DOHH2 (cell line): ENCODE measurements at regions not wholly inside any gene's neighbourhood (a gene's known extent, or its start where the extent isn't known, plus 50 kb on each side); places are given as distances from the start of the nearest gene placed in this dataset.

Experiments used
- H3F3A ChIP-seq: fragments of 200-600 bp; sonication (generic), shearing (Covaris generic); 2 replicates; pipeline ENCODE4 v1.6.0; 2016; ENCODE audit warnings: antibody characterized with exemption, mild to moderate bottlenecking; ENCODE audit not compliant: control insufficient read depth, insufficient read depth
- H3K27ac ChIP-seq: fragments of 200-600 bp; sonication (generic); 2 replicates; pipeline ENCODE4 v1.5.1; 2014; ENCODE audit warnings: low read depth, mild to moderate bottlenecking, low read length, moderate library complexity
- H3K27me3 ChIP-seq: fragments of 200-600 bp; sonication (generic); 2 replicates; pipeline ENCODE4 v1.6.1; 2014; ENCODE audit warnings: mild to moderate bottlenecking, low read length, mixed read lengths; ENCODE audit not compliant: control insufficient read depth
- H3K36me3 ChIP-seq: fragments of 200-600 bp; sonication (generic); 2 replicates; pipeline ENCODE4 v1.6.1; 2014; ENCODE audit warnings: mild to moderate bottlenecking, low read length, moderate library complexity, mixed read lengths; ENCODE audit not compliant: control insufficient read depth
- H3K4me1 ChIP-seq: fragments of 200-600 bp; sonication (generic); 2 replicates; pipeline ENCODE4 v1.6.1; 2014; ENCODE audit warnings: mild to moderate bottlenecking, low read length, mixed read lengths; ENCODE audit not compliant: control insufficient read depth
- H3K4me2 ChIP-seq: fragments of 200-600 bp; sonication (generic); 2 replicates; pipeline ENCODE4 v1.6.0; 2014; ENCODE audit warnings: mild to moderate bottlenecking, low read length, moderate library complexity
- H3K4me3 ChIP-seq: fragments of 200-600 bp; sonication (generic); 2 replicates; pipeline ENCODE4 v1.5.1; 2014; ENCODE audit warnings: mild to moderate bottlenecking, low read length, mixed read lengths
- H3K79me2 ChIP-seq: fragments of 200-600 bp; sonication (generic); 2 replicates; pipeline ENCODE4 v1.6.1; 2014; ENCODE audit warnings: mild to moderate bottlenecking, low read length, mixed read lengths; ENCODE audit not compliant: control insufficient read depth
- H3K9me2 ChIP-seq: fragments of 200-600 bp; sonication (generic); replicated peaks from 2 replicates; pipeline ENCODE4 v1.6.1; 2014; ENCODE audit warnings: mild to moderate bottlenecking, low read length, mixed read lengths; ENCODE audit not compliant: control insufficient read depth
- H3K9me3 ChIP-seq: fragments of 200-600 bp; sonication (generic); 2 replicates; pipeline ENCODE4 v1.6.1; 2014; ENCODE audit warnings: antibody characterized with exemption, low read length, mixed read lengths; ENCODE audit not compliant: control insufficient read depth, insufficient read depth
- H4K20me1 ChIP-seq: fragments of 200-600 bp; sonication (generic); 2 replicates; pipeline ENCODE4 v1.6.0; 2014; ENCODE audit warnings: low read depth, mild to moderate bottlenecking, antibody characterized with exemption, low read length, moderate library complexity; ENCODE audit not compliant: control insufficient read depth, insufficient read depth
- CTCF ChIP-seq: fragments of 200-600 bp; sonication (generic); IDR thresholded peaks from one replicate; pipeline ENCODE4 v1.5.1; 2014; ENCODE audit warnings: antibody characterized with exemption, mild to moderate bottlenecking, low read depth, low read length; ENCODE audit not compliant: poor library complexity, severe bottlenecking
- EZH2phosphoT487 ChIP-seq: fragments of 200-600 bp; sonication (generic); IDR thresholded peaks from 2 replicates; pipeline ENCODE4 v1.6.1; 2017; ENCODE audit warnings: borderline replicate concordance, mild to moderate bottlenecking, antibody characterized with exemption, low read length, moderate library complexity, mixed read lengths

GRCh38 chr2:144668493-144669110 lies 148.7 kb upstream of the ZEB2 start:
- H3K9me2 ChIP-seq: no peaks in the 10 kb centered on the region
- no peaks in the 10 kb centered on the region for H4K20me1 ChIP-seq
- H3K27me3 ChIP-seq: no peaks in the 10 kb centered on the region
- H3K36me3 ChIP-seq: peaks cover 7% of the 10 kb centered on the region; the same call in 1 of the 2 replicates
- no peaks in the 10 kb centered on the region for H3K79me2 ChIP-seq
- peaks cover 8% of the 10 kb centered on the region; the same call in 1 of the 2 replicates for H3K9me3 ChIP-seq
- no peak overlapping the region for H3K27ac ChIP-seq
- peaks cover 37% of the 10 kb centered on the region for H3K4me1 ChIP-seq
- no peak overlapping the region for H3K4me3 ChIP-seq
- no peak overlapping the region for H3K4me2 ChIP-seq
- TF ChIP-seq CTCF (no peak), EZH2phosphoT487 (no peak)
- no peaks in the 10 kb centered on the region for H3F3A ChIP-seq

GRCh38 chr2:144666032-144666431 lies 146.1 kb upstream of the ZEB2 start:
- peaks cover 29% of the 10 kb centered on the region for H3K4me1 ChIP-seq
- no peak overlapping the region for H3K4me2 ChIP-seq

GRCh38 chr2:144663207-144663606 lies 143.3 kb upstream of the ZEB2 start:
- Histone ChIP-seq H3K27ac (no peak overlapping the region), H3K9me3 (no peaks in the 10 kb centered on the region), H3K27me3 (no peaks in the 10 kb centered on the region), H3K4me1 (peaks cover 5% of the 10 kb centered on the region), H3K9me2 (no peaks in the 10 kb centered on the region), H3K79me2 (no peaks in the 10 kb centered on the region), H3K36me3 (no peaks in the 10 kb centered on the region), H3F3A (no peaks in the 10 kb centered on the region), H3K4me3 (no peak overlapping the region), H3K4me2 (no peak overlapping the region), H4K20me1 (no peaks in the 10 kb centered on the region)
- TF ChIP-seq EZH2phosphoT487 (no peak), CTCF (no peak)

More at GRCh38 chr2:144666032-144666431, 146.1 kb upstream of the ZEB2 start:
- no peaks in the 10 kb centered on the region for H3K79me2 ChIP-seq
- H3K4me3 ChIP-seq: no peak overlapping the region
- H3K9me2 ChIP-seq: no peaks in the 10 kb centered on the region
- no peaks in the 10 kb centered on the region for H3K27me3 ChIP-seq
- no peaks in the 10 kb centered on the region for H3F3A ChIP-seq
- H3K9me3 ChIP-seq: peaks cover 4% of the 10 kb centered on the region; the same call in 1 of the 2 replicates
- H4K20me1 ChIP-seq: no peaks in the 10 kb centered on the region
- H3K36me3 ChIP-seq: peaks cover 4% of the 10 kb centered on the region; the same call in 1 of the 2 replicates
- no peak overlapping the region for H3K27ac ChIP-seq
- TF ChIP-seq CTCF: no peak
- no peak for TF ChIP-seq EZH2phosphoT487
